GM21576 (cell line): ENCODE measurements at regions not wholly inside any gene's neighbourhood (a gene's known extent, or its start where the extent isn't known, plus 50 kb on each side); places are given as distances from the start of the nearest gene placed in this dataset.

Experiments used
- ATAC-seq: cut with Tn5 transposase; IDR thresholded peaks from one replicate; pipeline ENCODE4 v1.9.1; 2021; ENCODE audit warnings: mild to moderate bottlenecking, moderate library complexity; ENCODE audit not compliant: unreplicated experiment

DNA sequence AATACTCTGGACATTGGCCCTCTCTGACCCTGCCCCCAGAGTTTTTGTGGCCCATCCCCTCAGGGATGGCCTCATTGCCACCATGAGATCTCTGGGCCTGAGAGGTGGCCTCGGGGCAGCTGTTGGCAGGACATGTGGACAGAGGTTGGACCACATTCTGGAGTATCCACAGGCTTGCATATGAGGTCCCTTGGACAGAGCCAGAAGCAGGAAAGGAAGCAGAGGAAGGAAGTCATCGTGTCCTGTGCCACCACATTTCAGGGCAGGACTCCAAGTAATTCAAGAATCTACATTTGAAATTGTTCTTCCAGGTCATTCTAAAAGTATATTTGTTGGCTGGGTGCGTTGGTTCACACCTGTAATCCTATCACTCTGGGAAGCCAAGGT lies 95.9 kb upstream of the PPP2R5A start:
- no peak for ATAC-seq

- no peak for ATAC-seq
These were observed 95.0 kb upstream of the PPP2R5A start for GRCh38 chr1:212190169-212190568.

GRCh38 chr1:212192261-212192998 lies 92.8 kb upstream of the PPP2R5A start:
- ATAC-seq: no peak

GRCh38 chr1:212196355-212196754 lies 88.9 kb upstream of the PPP2R5A start:
- no peak for ATAC-seq

GRCh38 chr1:212201461-212201860 lies 83.7 kb upstream of the PPP2R5A start:
- no peak for ATAC-seq

DNA sequence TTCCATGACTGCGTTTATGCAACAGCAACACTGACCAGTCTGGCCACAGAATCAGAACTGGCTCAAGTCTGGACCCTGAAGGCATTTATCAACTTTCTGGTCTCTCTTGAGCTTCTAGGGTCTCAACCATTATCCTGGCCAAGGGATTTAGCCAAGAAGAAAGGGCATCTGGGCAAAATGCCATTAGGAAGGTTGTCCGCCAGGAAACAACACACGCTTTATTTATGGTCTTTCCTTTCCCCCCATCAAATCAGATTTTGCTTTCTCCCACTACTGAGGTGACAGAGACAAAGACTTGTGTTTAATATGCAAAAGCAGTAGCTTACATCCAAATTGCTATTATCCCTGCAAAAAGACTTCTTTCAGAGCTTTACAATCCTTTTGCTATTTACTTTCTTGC lies 81.6 kb upstream of the PPP2R5A start:
- no peak for ATAC-seq

DNA sequence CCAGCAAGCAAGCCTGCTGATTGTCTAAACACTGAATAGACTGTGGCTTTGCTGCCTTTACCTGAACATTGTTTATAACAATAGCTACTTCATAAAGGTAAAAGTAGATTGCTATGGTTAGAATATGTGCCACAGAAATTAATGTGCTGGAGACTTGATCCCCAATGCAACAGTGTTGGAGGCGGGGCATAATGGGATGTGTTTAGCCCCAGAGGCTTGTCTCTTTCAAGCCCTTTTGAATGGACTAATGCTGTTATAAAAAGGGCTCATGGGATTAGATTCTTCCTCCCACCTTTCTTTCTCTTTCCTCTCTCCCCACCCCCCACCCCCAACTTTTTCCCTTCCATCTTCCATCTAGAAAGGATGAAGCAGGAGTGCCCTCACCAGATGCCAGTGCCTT lies 80.2 kb upstream of the PPP2R5A start:
- no peak for ATAC-seq

DNA sequence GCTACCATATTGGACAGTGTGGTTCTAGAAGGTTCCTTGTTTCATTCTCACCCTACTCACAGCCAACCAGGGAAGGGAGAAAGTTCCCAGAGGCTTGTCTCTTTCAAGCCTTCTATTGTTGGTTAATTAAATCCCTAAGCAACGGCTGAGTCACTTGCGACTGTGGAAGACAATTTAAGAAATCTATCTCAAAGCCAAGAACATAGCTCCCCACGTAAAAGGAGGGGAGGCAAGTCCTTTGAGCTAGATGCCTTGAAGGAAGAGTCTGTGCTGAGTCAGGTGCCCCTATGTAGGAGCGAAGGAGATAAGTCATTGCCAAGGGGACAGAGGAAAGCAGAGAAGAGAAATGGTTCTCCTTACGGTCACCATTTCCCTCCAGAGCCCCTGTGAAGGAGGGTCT lies 79.4 kb upstream of the PPP2R5A start:
- ATAC-seq: no peak

GRCh38 chr1:212207118-212207517 lies 78.1 kb upstream of the PPP2R5A start:
- ATAC-seq: no peak

- ATAC-seq: no peak
These were observed 77.2 kb upstream of the PPP2R5A start for GRCh38 chr1:212207822-212208520.

DNA sequence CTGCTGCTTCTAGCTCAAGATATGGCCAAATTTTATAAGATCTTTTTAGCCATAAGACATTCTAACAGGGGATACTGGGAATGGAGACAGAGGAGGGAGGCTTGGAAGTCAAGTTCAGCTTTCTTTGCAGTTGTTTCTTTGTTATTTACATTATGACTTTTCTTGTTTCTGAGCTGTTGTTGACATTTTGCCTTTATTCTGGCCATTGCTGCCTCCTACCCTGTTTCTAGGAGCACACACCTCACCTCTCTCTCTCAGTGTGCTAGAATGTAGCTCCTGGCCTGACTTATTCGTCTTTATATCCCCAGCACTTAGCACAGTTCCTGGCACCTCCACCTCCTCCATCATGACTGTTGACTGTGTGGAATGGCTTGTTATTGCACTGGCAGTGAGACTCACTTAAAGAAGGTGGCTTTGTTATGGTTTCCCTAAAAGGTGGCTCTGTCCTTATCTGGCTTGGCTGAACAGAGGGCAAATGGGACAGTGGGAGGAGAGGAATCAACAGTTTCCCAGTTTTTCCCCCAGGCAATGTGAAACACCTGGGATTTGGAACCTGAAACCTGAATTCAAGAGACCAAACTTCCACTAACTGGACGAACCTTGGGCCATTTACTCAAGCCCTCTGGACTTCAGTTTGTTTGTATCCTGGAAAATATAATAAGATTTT lies 76.1 kb upstream of the PPP2R5A start:
- ATAC-seq: no peak

DNA sequence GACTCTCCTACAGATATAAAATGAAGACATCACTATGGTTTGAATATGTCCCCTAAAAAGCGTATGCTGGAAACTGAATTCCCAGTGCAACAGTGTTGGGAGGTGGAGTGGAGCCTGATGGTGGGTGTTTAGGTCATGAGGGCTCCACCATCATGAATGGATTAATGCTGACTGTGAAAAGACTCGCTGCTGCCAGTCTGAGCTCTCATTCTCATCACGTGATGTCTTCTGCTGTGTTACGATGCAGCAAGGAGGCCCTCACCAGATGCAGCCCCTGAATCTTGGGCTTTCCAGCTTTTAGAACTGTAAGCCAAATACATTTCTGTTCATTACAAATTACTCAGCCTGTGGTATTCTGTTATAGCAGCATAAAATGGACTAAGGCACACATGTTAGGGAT lies 73.8 kb upstream of the PPP2R5A start:
- no peak for ATAC-seq

DNA sequence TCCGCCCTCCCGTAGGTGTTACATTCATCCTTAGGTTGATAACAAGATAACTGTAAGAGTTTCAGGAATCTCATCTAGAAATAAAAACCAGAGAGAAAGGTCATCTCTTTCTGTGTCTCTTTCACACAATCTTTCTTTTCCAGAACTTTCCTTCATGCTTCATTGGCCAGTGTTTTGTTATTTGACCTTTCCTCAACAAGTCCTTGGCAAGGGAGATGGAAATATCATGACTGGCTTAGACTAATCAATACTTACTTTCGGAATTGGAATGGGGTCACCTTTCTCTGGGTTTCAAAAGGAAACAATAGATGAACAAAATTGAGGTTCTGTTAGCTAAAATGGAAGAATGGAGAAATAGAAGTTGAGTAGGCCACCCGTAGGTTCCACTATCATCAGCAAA lies 72.9 kb upstream of the PPP2R5A start:
- ATAC-seq: no peak

- ATAC-seq: no peak
These were observed 72.3 kb upstream of the PPP2R5A start for GRCh38 chr1:212212906-212213305.

- ATAC-seq: no peak
These were observed 71.4 kb upstream of the PPP2R5A start for GRCh38 chr1:212213784-212214183.

GRCh38 chr1:212214325-212214724 lies 70.9 kb upstream of the PPP2R5A start:
- ATAC-seq: no peak

DNA sequence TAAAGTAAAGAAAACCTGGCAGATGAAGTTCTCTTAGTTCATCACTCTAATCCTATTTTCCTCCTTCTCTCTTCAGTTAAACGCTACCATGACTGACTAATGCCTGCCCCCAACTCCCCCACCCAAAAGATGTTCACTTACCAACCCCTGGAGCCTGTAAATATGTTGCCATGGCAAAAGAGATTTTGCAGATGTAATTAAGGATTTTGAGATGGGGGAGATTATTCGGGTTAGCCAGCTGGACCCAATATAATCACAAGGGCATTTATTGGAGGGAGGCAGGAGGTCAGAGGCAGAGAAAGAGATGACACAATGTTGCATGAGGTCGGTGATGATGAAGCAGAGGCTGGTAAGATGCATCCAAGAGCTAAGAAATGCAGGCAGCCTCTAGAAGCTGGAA lies 69.3 kb upstream of the PPP2R5A start:
- ATAC-seq: no peak

GRCh38 chr1:212217633-212218032 lies 67.6 kb upstream of the PPP2R5A start:
- no peak for ATAC-seq

DNA sequence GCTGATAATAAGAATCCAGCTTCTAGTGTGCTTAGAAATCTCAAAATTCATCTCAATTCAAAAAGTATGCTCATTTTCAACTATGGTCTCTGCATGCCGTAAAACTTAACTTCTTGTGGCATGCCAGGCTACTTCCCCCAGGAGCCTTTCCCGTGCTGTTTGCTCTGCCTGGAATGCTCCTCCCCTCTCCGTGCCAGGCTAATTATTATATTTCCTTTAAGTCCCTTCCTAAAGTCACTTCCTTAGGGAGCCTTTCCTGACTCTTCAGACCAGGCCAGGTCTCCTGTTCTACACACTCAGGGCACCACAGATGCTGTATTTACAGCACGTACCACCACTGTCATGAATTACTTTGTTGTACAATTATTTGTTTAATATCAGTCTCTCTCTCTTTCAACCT lies 67.1 kb upstream of the PPP2R5A start:
- no peak for ATAC-seq

DNA sequence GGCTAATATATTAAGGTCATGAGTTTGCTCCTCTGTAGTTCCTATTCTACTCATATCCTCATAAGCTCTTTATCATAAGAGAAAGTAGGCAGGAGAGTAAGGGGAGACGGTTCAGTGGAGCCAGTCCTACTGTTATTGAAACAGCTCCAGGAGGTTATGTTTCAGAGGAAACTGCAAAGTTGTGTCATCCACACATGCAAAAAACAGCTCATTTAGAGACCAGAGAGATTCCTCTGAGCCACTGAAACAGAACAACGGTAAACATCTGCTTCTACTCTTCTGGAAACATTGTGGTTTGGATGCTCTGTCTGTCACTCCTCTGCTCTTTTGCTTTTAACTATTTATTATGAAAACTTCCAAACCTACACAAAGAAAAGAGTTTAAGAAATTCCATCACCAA lies 66.3 kb upstream of the PPP2R5A start:
- ATAC-seq: peak; percentile 94

GRCh38 chr1:212219679-212220463 lies 65.3 kb upstream of the PPP2R5A start:
- no peak for ATAC-seq
